ENCODE measurements at regions not wholly inside any gene's neighbourhood (a gene's known extent, or its start where the extent isn't known, plus 50 kb on each side); places are given as distances from the start of the nearest gene placed in this dataset.
"Not testable (repeated sequence)": the region's sequence is repeated elsewhere in the genome, so short reads cannot be mapped to it uniquely, and the experiment has no call there.

GRCh38 chr14:86775896-86776295 lies 1217.1 kb downstream of the GALC start:
- not testable (repeated sequence) for H3K9me3 Mint-ChIP-seq (ENCODE audit: low read depth); H3K27me3 Mint-ChIP-seq; H3K36me3 Mint-ChIP-seq; H3K4me1 Mint-ChIP-seq (ENCODE audit: low read depth); H3K4me3 Mint-ChIP-seq; H3K27ac Mint-ChIP-seq

- Mint-ChIP-seq H3K36me3 (no peaks in the 10 kb centered on the region), H3K9me3 (ENCODE audit: low read depth) (peaks cover 5% of the 10 kb centered on the region), H3K27ac (no peak overlapping the region), H3K27me3 (no peaks in the 10 kb centered on the region), H3K4me3 (no peak overlapping the region), H3K4me1 (ENCODE audit: low read depth) (no peaks in the 10 kb centered on the region)
Observed at GRCh38 chr14:86774916-86775315, 1218.1 kb downstream of the GALC start.

- Mint-ChIP-seq H3K4me3 (no peak overlapping the region), H3K9me3 (ENCODE audit: low read depth) (peaks cover 5% of the 10 kb centered on the region), H3K36me3 (no peaks in the 10 kb centered on the region), H3K4me1 (ENCODE audit: low read depth) (no peaks in the 10 kb centered on the region), H3K27ac (no peak overlapping the region), H3K27me3 (no peaks in the 10 kb centered on the region)
Observed at GRCh38 chr14:86772075-86772474, 1220.9 kb downstream of the GALC start.

- no peaks in the 10 kb centered on the region for H3K4me1 Mint-ChIP-seq (ENCODE audit: low read depth)
- no peak overlapping the region for H3K4me3 Mint-ChIP-seq
- H3K36me3 Mint-ChIP-seq: no peaks in the 10 kb centered on the region
- no peak overlapping the region for H3K27ac Mint-ChIP-seq
- no peaks in the 10 kb centered on the region for H3K27me3 Mint-ChIP-seq
- H3K9me3 Mint-ChIP-seq (ENCODE audit: low read depth): peaks cover 5% of the 10 kb centered on the region
Observed at GRCh38 chr14:86770186-86770585, 1222.8 kb downstream of the GALC start.

GRCh38 chr14:86766469-86766868 lies 1226.5 kb downstream of the GALC start:
- Mint-ChIP-seq H3K4me1 (ENCODE audit: low read depth) (no peaks in the 10 kb centered on the region), H3K27me3 (no peaks in the 10 kb centered on the region), H3K9me3 (ENCODE audit: low read depth) (peaks cover under 1% of the 10 kb centered on the region), H3K36me3 (no peaks in the 10 kb centered on the region), H3K27ac (no peak overlapping the region), H3K4me3 (no peak overlapping the region)

GRCh38 chr14:86761611-86762010 lies 1231.4 kb downstream of the GALC start:
- no peaks in the 10 kb centered on the region for H3K27me3 Mint-ChIP-seq
- H3K4me3 Mint-ChIP-seq: no peak overlapping the region
- H3K4me1 Mint-ChIP-seq (ENCODE audit: low read depth): no peaks in the 10 kb centered on the region
- H3K9me3 Mint-ChIP-seq (ENCODE audit: low read depth): no peaks in the 10 kb centered on the region
- H3K27ac Mint-ChIP-seq: no peak overlapping the region
- no peaks in the 10 kb centered on the region for H3K36me3 Mint-ChIP-seq

GRCh38 chr14:86756521-86757190 lies 1226.7 kb downstream of the FLRT2 start:
- no peak overlapping the region for H3K4me3 Mint-ChIP-seq
- H3K27me3 Mint-ChIP-seq: no peaks in the 10 kb centered on the region
- H3K4me1 Mint-ChIP-seq (ENCODE audit: low read depth): no peaks in the 10 kb centered on the region
- no peak overlapping the region for H3K27ac Mint-ChIP-seq
- peaks cover 2% of the 10 kb centered on the region for H3K36me3 Mint-ChIP-seq
- H3K9me3 Mint-ChIP-seq (ENCODE audit: low read depth): peaks cover 21% of the 10 kb centered on the region

- peaks cover 33% of the 10 kb centered on the region for H3K9me3 Mint-ChIP-seq (ENCODE audit: low read depth)
- H3K4me1 Mint-ChIP-seq (ENCODE audit: low read depth); H3K27ac Mint-ChIP-seq: not testable (repeated sequence)
Observed at GRCh38 chr14:86750488-86750887, 1220.5 kb downstream of the FLRT2 start.

GRCh38 chr14:86739761-86740160 lies 1209.8 kb downstream of the FLRT2 start:
- Mint-ChIP-seq H3K27ac (no peak overlapping the region), H3K27me3 (no peaks in the 10 kb centered on the region), H3K4me1 (ENCODE audit: low read depth) (no peaks in the 10 kb centered on the region), H3K36me3 (no peaks in the 10 kb centered on the region), H3K4me3 (no peak overlapping the region), H3K9me3 (ENCODE audit: low read depth) (peaks cover 5% of the 10 kb centered on the region)

More at GRCh38 chr14:86750488-86750887, 1220.5 kb downstream of the FLRT2 start:
- H3K27me3 Mint-ChIP-seq, H3K36me3 Mint-ChIP-seq, H3K4me3 Mint-ChIP-seq: not testable (repeated sequence)

- H3K4me1 Mint-ChIP-seq (ENCODE audit: low read depth); H3K36me3 Mint-ChIP-seq; H3K4me3 Mint-ChIP-seq; H3K27me3 Mint-ChIP-seq; H3K27ac Mint-ChIP-seq; H3K9me3 Mint-ChIP-seq (ENCODE audit: low read depth): not testable (repeated sequence)
Observed at GRCh38 chr14:86731427-86731826, 1201.5 kb downstream of the FLRT2 start.

- Mint-ChIP-seq H3K27ac (no peak overlapping the region), H3K9me3 (ENCODE audit: low read depth) (peaks cover 7% of the 10 kb centered on the region), H3K4me1 (ENCODE audit: low read depth) (no peaks in the 10 kb centered on the region), H3K36me3 (no peaks in the 10 kb centered on the region), H3K4me3 (no peak overlapping the region), H3K27me3 (no peaks in the 10 kb centered on the region)
Observed at GRCh38 chr14:86723254-86723624, 1193.3 kb downstream of the FLRT2 start.

- H3K27me3 Mint-ChIP-seq: no peaks in the 10 kb centered on the region
- no peak overlapping the region for H3K4me3 Mint-ChIP-seq
- peaks cover 7% of the 10 kb centered on the region for H3K9me3 Mint-ChIP-seq (ENCODE audit: low read depth)
- H3K4me1 Mint-ChIP-seq (ENCODE audit: low read depth): no peaks in the 10 kb centered on the region
- no peaks in the 10 kb centered on the region for H3K36me3 Mint-ChIP-seq
- no peak overlapping the region for H3K27ac Mint-ChIP-seq
Observed at GRCh38 chr14:86722612-86723253, 1192.8 kb downstream of the FLRT2 start.

GRCh38 chr14:86714575-86714974 lies 1184.6 kb downstream of the FLRT2 start:
- Mint-ChIP-seq H3K27me3 (no peaks in the 10 kb centered on the region), H3K36me3 (no peaks in the 10 kb centered on the region), H3K4me3 (no peak overlapping the region), H3K4me1 (ENCODE audit: low read depth) (no peaks in the 10 kb centered on the region), H3K9me3 (ENCODE audit: low read depth) (peaks cover 12% of the 10 kb centered on the region), H3K27ac (no peak overlapping the region)

GRCh38 chr14:86714153-86714552 lies 1184.2 kb downstream of the FLRT2 start:
- no peaks in the 10 kb centered on the region for H3K36me3 Mint-ChIP-seq
- H3K27ac Mint-ChIP-seq: no peak overlapping the region
- no peaks in the 10 kb centered on the region for H3K27me3 Mint-ChIP-seq
- H3K9me3 Mint-ChIP-seq (ENCODE audit: low read depth): peaks cover 9% of the 10 kb centered on the region
- no peaks in the 10 kb centered on the region for H3K4me1 Mint-ChIP-seq (ENCODE audit: low read depth)
- no peak overlapping the region for H3K4me3 Mint-ChIP-seq

GRCh38 chr14:86712727-86713126 lies 1182.8 kb downstream of the FLRT2 start:
- H3K27me3 Mint-ChIP-seq: no peaks in the 10 kb centered on the region
- no peaks in the 10 kb centered on the region for H3K4me1 Mint-ChIP-seq (ENCODE audit: low read depth)
- peaks cover 9% of the 10 kb centered on the region for H3K9me3 Mint-ChIP-seq (ENCODE audit: low read depth)
- H3K36me3 Mint-ChIP-seq: no peaks in the 10 kb centered on the region
- no peak overlapping the region for H3K4me3 Mint-ChIP-seq
- H3K27ac Mint-ChIP-seq: no peak overlapping the region

GRCh38 chr14:86712176-86712575 lies 1182.2 kb downstream of the FLRT2 start:
- no peaks in the 10 kb centered on the region for H3K36me3 Mint-ChIP-seq

More at GRCh38 chr14:86712176-86712575, 1182.2 kb downstream of the FLRT2 start:
- Mint-ChIP-seq H3K27me3 (no peaks in the 10 kb centered on the region), H3K4me3 (no peak overlapping the region), H3K27ac (no peak overlapping the region), H3K9me3 (ENCODE audit: low read depth) (peaks cover 9% of the 10 kb centered on the region), H3K4me1 (ENCODE audit: low read depth) (no peaks in the 10 kb centered on the region)
